HEK293 (cell line): ENCODE measurements at regions not wholly inside any gene's neighbourhood (a gene's known extent, or its start where the extent isn't known, plus 50 kb on each side); places are given as distances from the start of the nearest gene placed in this dataset.
A peak's percentile ranks its signal among the peaks of the same experiment; 100 is the strongest.

ENCODE experiments used
- CTCF ChIA-PET: fragments of 350-600 bp; formaldehyde crosslinking; extraction: SDS; loops from one replicate; lab custom pipeline; 2021; ENCODE audit warnings: antibody characterized with exemption; lab: Yijun Ruan, JAX
- POLR2A ChIA-PET: fragments of 300-600 bp; formaldehyde crosslinking; extraction: SDS; loops from one replicate; lab custom pipeline; 2020; ENCODE audit warnings: antibody characterized with exemption, inconsistent platforms; lab: Yijun Ruan, JAX
- H3K27ac ChIP-seq: fragments of 200-500 bp; sonication (Bioruptor generic); 2 replicates; pipeline ENCODE4 v1.5.1; 2014; ENCODE audit warnings: low read depth, low read length, control low read depth, inconsistent platforms; ENCODE audit errors: extremely low read depth
- H3K36me3 ChIP-seq, 2 experiments: fragments of 200-500 bp in 1 of 2; sonication (Bioruptor generic) in 1 of 2; 1 replicate in 1 of 2; 2 replicates in 1 of 2; pipeline ENCODE4 v1.5.1; 2014 to 2017; ENCODE audit warnings: inconsistent platforms in 2 of 2, low read length in 2 of 2; ENCODE audit not compliant: control insufficient read depth in 2 of 2, insufficient read depth in 1 of 2
- H3K4me1 ChIP-seq: fragments of 200-500 bp; sonication (Bioruptor generic); 2 replicates; pipeline ENCODE4 v1.5.1; 2014; ENCODE audit warnings: mild to moderate bottlenecking, low read length, inconsistent platforms; ENCODE audit not compliant: control insufficient read depth, insufficient read depth
- H3K4me3 ChIP-seq: 2 replicates; pipeline ENCODE4 v1.5.1; 2011; ENCODE audit warnings: low read depth, mild to moderate bottlenecking, control low read depth, low read length, moderate library complexity
- H3K9me3 ChIP-seq: fragments of 200-500 bp; sonication (Bioruptor generic); 2 replicates; pipeline ENCODE4 v1.5.1; 2014; ENCODE audit warnings: low read depth, low read length, inconsistent platforms; ENCODE audit not compliant: control insufficient read depth, insufficient read depth
- EGR2 ChIP-seq: fragments of 450-650 bp; formaldehyde crosslinking; IDR thresholded peaks from 2 replicates; pipeline ENCODE4 v1.5.1; 2016; ENCODE audit warnings: low read depth, missing biosample characterization, missing genetic modification characterization
- SCRT1 ChIP-seq: fragments of 450-650 bp; formaldehyde crosslinking; IDR thresholded peaks from 2 replicates; pipeline ENCODE4 v1.5.1; 2016; ENCODE audit warnings: missing biosample characterization, missing genetic modification characterization, borderline replicate concordance
- SP3 ChIP-seq: fragments of 450-650 bp; formaldehyde crosslinking; IDR thresholded peaks from 2 replicates; pipeline ENCODE4 v1.5.1; 2016; ENCODE audit warnings: missing biosample characterization, missing genetic modification characterization
- ZBTB17 ChIP-seq: fragments of 450-650 bp; formaldehyde crosslinking; IDR thresholded peaks from 2 replicates; pipeline ENCODE4 v1.5.1; 2016; ENCODE audit warnings: missing biosample characterization, missing genetic modification characterization
- ZFHX2 ChIP-seq: fragments of 450-650 bp; formaldehyde crosslinking; conservative IDR thresholded peaks from 2 replicates; pipeline ENCODE4 v1.5.1; 2016; ENCODE audit warnings: missing biosample characterization, missing genetic modification characterization
- ZFP37 ChIP-seq: fragments of 450-650 bp; formaldehyde crosslinking; IDR thresholded peaks from 2 replicates; pipeline ENCODE4 v1.5.1; 2016; ENCODE audit warnings: missing biosample characterization, missing genetic modification characterization
- ZNF169 ChIP-seq: fragments of 450-650 bp; formaldehyde crosslinking; IDR thresholded peaks from 2 replicates; pipeline ENCODE4 v1.5.1; 2016; ENCODE audit warnings: missing biosample characterization, missing genetic modification characterization
- ZNF202 ChIP-seq: fragments of 450-650 bp; formaldehyde crosslinking; IDR thresholded peaks from 2 replicates; pipeline ENCODE4 v1.5.1; 2016; ENCODE audit warnings: missing biosample characterization, missing genetic modification characterization, borderline replicate concordance
- ZNF214 ChIP-seq: fragments of 450-650 bp; formaldehyde crosslinking; IDR thresholded peaks from 2 replicates; pipeline ENCODE4 v1.5.1; 2017; ENCODE audit warnings: missing biosample characterization, mild to moderate bottlenecking, missing genetic modification characterization, borderline replicate concordance
- ZNF354C ChIP-seq: fragments of 450-650 bp; formaldehyde crosslinking; IDR thresholded peaks from 2 replicates; pipeline ENCODE4 v1.5.1; 2016; ENCODE audit warnings: missing biosample characterization, missing genetic modification characterization, low read depth, borderline replicate concordance
- ZNF366 ChIP-seq: fragments of 450-650 bp; formaldehyde crosslinking; conservative IDR thresholded peaks from 2 replicates; pipeline ENCODE4 v1.5.1; 2016; ENCODE audit warnings: missing biosample characterization, missing genetic modification characterization
- ZNF416 ChIP-seq: fragments of 450-650 bp; formaldehyde crosslinking; IDR thresholded peaks from 2 replicates; pipeline ENCODE4 v1.5.1; 2016; ENCODE audit warnings: missing biosample characterization, missing genetic modification characterization
- ZNF48 ChIP-seq: fragments of 450-650 bp; formaldehyde crosslinking; IDR thresholded peaks from 2 replicates; pipeline ENCODE4 v1.5.1; 2016; ENCODE audit warnings: missing biosample characterization, missing genetic modification characterization
- ZNF514 ChIP-seq: fragments of 450-650 bp; formaldehyde crosslinking; IDR thresholded peaks from 2 replicates; pipeline ENCODE4 v1.5.1; 2016; ENCODE audit warnings: missing biosample characterization, missing genetic modification characterization
- ZNF707 ChIP-seq: fragments of 450-650 bp; formaldehyde crosslinking; IDR thresholded peaks from 2 replicates; pipeline ENCODE4 v1.5.1; 2016; ENCODE audit warnings: missing biosample characterization, missing genetic modification characterization
- ZNF76 ChIP-seq: fragments of 450-650 bp; formaldehyde crosslinking; IDR thresholded peaks from 2 replicates; pipeline ENCODE4; 2016; ENCODE audit warnings: low read depth, missing biosample characterization, missing genetic modification characterization, borderline replicate concordance
- TF ChIP-seq, protein P1 (sequence below): fragments of 450-650 bp; formaldehyde crosslinking; conservative IDR thresholded peaks from 2 replicates; pipeline ENCODE4 v1.5.1; 2016; ENCODE audit warnings: low read depth, missing biosample characterization, missing genetic modification characterization
- TF ChIP-seq, protein P2 (sequence below): fragments of 450-650 bp; formaldehyde crosslinking; IDR thresholded peaks from 2 replicates; pipeline ENCODE4 v1.5.1; 2016; ENCODE audit warnings: missing biosample characterization, missing genetic modification characterization
- TF ChIP-seq, protein P3 (sequence below): fragments of 450-650 bp; formaldehyde crosslinking; IDR thresholded peaks from 2 replicates; pipeline ENCODE4 v1.5.1; 2016; ENCODE audit warnings: missing biosample characterization, missing genetic modification characterization
- TF ChIP-seq, protein P4 (sequence below): IDR thresholded peaks from 2 replicates; pipeline ENCODE4 v1.6.1; 2011; ENCODE audit warnings: mild to moderate bottlenecking, low read depth, low read length, borderline replicate concordance
- TF ChIP-seq, protein P5 (sequence below): fragments of 450-650 bp; formaldehyde crosslinking; IDR thresholded peaks from 2 replicates; pipeline ENCODE4 v1.5.1; 2017; ENCODE audit warnings: missing biosample characterization, missing genetic modification characterization
- TF ChIP-seq, protein P6 (sequence below): fragments of 450-650 bp; formaldehyde crosslinking; IDR thresholded peaks from 2 replicates; pipeline ENCODE4 v1.5.1; 2016; ENCODE audit warnings: missing biosample characterization, missing genetic modification characterization, low read depth

DNA sequence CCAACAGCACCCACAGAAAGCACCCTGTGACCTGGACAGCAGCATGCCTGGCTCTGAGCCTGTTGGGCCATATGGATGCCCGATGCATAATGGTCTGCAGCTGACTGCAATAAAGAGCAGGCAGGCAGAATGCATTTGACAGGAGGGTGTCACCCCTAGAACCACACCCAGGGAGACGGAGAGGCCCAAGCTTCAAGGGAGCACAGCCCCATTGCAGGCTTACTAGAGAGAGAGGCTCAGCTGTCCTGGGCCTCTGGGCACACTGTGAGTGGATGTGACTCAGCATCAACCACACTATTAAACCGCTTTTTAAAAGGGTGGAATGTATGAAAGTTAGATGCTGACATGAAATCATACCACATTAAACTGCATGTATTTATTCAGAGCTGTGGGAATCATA, 365.3 kb downstream of the CTTN start (continued):
- TF ChIP-seq, protein P1, sequence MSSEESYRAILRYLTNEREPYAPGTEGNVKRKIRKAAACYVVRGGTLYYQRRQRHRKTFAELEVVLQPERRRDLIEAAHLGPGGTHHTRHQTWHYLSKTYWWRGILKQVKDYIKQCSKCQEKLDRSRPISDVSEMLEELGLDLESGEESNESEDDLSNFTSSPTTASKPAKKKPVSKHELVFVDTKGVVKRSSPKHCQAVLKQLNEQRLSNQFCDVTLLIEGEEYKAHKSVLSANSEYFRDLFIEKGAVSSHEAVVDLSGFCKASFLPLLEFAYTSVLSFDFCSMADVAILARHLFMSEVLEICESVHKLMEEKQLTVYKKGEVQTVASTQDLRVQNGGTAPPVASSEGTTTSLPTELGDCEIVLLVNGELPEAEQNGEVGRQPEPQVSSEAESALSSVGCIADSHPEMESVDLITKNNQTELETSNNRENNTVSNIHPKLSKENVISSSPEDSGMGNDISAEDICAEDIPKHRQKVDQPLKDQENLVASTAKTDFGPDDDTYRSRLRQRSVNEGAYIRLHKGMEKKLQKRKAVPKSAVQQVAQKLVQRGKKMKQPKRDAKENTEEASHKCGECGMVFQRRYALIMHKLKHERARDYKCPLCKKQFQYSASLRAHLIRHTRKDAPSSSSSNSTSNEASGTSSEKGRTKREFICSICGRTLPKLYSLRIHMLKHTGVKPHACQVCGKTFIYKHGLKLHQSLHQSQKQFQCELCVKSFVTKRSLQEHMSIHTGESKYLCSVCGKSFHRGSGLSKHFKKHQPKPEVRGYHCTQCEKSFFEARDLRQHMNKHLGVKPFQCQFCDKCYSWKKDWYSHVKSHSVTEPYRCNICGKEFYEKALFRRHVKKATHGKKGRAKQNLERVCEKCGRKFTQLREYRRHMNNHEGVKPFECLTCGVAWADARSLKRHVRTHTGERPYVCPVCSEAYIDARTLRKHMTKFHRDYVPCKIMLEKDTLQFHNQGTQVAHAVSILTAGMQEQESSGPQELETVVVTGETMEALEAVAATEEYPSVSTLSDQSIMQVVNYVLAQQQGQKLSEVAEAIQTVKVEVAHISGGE (tag by site-specific recombination): no peak
- TF ChIP-seq ZNF214 (tag by site-specific recombination): no peak
- TF ChIP-seq SCRT1: no peak
- no peak for TF ChIP-seq ZFP37 (tag by site-specific recombination)
- TF ChIP-seq, protein P2, sequence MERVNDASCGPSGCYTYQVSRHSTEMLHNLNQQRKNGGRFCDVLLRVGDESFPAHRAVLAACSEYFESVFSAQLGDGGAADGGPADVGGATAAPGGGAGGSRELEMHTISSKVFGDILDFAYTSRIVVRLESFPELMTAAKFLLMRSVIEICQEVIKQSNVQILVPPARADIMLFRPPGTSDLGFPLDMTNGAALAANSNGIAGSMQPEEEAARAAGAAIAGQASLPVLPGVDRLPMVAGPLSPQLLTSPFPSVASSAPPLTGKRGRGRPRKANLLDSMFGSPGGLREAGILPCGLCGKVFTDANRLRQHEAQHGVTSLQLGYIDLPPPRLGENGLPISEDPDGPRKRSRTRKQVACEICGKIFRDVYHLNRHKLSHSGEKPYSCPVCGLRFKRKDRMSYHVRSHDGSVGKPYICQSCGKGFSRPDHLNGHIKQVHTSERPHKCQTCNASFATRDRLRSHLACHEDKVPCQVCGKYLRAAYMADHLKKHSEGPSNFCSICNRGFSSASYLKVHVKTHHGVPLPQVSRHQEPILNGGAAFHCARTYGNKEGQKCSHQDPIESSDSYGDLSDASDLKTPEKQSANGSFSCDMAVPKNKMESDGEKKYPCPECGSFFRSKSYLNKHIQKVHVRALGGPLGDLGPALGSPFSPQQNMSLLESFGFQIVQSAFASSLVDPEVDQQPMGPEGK (tag by site-specific recombination): no peak
- no peak for TF ChIP-seq ZNF76 (tag by site-specific recombination)
- TF ChIP-seq, protein P3, sequence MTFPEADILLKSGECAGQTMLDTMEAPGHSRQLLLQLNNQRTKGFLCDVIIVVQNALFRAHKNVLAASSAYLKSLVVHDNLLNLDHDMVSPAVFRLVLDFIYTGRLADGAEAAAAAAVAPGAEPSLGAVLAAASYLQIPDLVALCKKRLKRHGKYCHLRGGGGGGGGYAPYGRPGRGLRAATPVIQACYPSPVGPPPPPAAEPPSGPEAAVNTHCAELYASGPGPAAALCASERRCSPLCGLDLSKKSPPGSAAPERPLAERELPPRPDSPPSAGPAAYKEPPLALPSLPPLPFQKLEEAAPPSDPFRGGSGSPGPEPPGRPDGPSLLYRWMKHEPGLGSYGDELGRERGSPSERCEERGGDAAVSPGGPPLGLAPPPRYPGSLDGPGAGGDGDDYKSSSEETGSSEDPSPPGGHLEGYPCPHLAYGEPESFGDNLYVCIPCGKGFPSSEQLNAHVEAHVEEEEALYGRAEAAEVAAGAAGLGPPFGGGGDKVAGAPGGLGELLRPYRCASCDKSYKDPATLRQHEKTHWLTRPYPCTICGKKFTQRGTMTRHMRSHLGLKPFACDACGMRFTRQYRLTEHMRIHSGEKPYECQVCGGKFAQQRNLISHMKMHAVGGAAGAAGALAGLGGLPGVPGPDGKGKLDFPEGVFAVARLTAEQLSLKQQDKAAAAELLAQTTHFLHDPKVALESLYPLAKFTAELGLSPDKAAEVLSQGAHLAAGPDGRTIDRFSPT: no peak
- TF ChIP-seq ZNF707 (tag by site-specific recombination): no peak
- TF ChIP-seq SP3 (tag by site-specific recombination): no peak
- no peak for TF ChIP-seq ZNF416 (tag by site-specific recombination)
- no peak for TF ChIP-seq ZNF514 (tag by site-specific recombination)
- no peak for TF ChIP-seq ZNF169 (tag by site-specific recombination)
- TF ChIP-seq, protein P4, sequence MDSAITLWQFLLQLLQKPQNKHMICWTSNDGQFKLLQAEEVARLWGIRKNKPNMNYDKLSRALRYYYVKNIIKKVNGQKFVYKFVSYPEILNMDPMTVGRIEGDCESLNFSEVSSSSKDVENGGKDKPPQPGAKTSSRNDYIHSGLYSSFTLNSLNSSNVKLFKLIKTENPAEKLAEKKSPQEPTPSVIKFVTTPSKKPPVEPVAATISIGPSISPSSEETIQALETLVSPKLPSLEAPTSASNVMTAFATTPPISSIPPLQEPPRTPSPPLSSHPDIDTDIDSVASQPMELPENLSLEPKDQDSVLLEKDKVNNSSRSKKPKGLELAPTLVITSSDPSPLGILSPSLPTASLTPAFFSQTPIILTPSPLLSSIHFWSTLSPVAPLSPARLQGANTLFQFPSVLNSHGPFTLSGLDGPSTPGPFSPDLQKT: no peak

DNA sequence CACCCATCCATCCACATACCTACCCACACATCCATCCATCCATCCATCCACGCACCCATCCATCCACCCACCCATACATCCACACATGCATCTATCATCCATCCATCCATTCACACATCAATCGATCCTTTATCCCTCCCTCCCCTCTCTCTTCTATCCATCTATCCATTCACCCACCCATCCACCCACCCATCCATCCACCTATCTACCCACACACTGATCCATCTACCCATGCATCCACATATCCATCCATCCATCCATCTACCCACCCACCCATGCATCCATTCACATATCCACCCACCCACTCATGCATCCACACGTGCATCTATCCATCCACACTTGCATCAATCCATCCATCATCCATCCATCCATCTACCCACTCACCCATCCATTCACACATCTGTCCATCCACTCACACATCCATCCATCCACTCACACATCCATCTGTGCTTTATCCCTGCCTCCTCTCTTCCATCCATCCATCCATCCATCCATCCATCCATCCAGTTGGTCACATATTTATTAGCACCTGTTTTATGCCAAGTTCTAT, 366.1 kb downstream of the CTTN start:
- Histone ChIP-seq H3K27ac (no peak overlapping the region), H3K36me3 (no peaks in the 10 kb centered on the region), H3K4me3 (no peak overlapping the region), H3K9me3 (no peaks in the 10 kb centered on the region), H3K4me1 (no peaks in the 10 kb centered on the region)
- ChIA-PET CTCF (no interaction called here), POLR2A (no interaction called here)
- TF ChIP-seq ZNF366 (tag by site-specific recombination) (peak; percentile 66; the same call in 1 of the 2 replicates), ZFHX2 (tag by site-specific recombination) (peak; percentile 77), ZBTB17 (peak; percentile 66), ZNF354C (tag by site-specific recombination) (no peak), ZNF48 (tag by site-specific recombination) (no peak), ZNF202 (no peak), ZNF76 (tag by site-specific recombination) (no peak), EGR2 (tag by site-specific recombination) (peak; percentile 93)
- TF ChIP-seq, protein P4: no peak
- TF ChIP-seq, protein P5, sequence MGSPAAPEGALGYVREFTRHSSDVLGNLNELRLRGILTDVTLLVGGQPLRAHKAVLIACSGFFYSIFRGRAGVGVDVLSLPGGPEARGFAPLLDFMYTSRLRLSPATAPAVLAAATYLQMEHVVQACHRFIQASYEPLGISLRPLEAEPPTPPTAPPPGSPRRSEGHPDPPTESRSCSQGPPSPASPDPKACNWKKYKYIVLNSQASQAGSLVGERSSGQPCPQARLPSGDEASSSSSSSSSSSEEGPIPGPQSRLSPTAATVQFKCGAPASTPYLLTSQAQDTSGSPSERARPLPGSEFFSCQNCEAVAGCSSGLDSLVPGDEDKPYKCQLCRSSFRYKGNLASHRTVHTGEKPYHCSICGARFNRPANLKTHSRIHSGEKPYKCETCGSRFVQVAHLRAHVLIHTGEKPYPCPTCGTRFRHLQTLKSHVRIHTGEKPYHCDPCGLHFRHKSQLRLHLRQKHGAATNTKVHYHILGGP: no peak
- TF ChIP-seq, protein P6, sequence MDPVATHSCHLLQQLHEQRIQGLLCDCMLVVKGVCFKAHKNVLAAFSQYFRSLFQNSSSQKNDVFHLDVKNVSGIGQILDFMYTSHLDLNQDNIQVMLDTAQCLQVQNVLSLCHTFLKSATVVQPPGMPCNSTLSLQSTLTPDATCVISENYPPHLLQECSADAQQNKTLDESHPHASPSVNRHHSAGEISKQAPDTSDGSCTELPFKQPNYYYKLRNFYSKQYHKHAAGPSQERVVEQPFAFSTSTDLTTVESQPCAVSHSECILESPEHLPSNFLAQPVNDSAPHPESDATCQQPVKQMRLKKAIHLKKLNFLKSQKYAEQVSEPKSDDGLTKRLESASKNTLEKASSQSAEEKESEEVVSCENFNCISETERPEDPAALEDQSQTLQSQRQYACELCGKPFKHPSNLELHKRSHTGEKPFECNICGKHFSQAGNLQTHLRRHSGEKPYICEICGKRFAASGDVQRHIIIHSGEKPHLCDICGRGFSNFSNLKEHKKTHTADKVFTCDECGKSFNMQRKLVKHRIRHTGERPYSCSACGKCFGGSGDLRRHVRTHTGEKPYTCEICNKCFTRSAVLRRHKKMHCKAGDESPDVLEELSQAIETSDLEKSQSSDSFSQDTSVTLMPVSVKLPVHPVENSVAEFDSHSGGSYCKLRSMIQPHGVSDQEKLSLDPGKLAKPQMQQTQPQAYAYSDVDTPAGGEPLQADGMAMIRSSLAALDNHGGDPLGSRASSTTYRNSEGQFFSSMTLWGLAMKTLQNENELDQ (tag by site-specific recombination): no peak
